ENCODE measurements at regions not wholly inside any gene's neighbourhood (a gene's known extent, or its start where the extent isn't known, plus 50 kb on each side); places are given as distances from the start of the nearest gene placed in this dataset.

- Mint-ChIP-seq H3K36me3 (ENCODE audit: unreplicated experiment) (no peaks in the 10 kb centered on the region), H3K27me3 (ENCODE audit: unreplicated experiment) (no peaks in the 10 kb centered on the region), H3K27ac (ENCODE audit: unreplicated experiment) (no peak overlapping the region), H3K4me1 (ENCODE audit: unreplicated experiment) (peaks cover 14% of the 10 kb centered on the region), H3K4me3 (ENCODE audit: unreplicated experiment) (no peak overlapping the region), H3K9me3 (ENCODE audit: unreplicated experiment) (no peaks in the 10 kb centered on the region)
- DNase-seq (ENCODE audit: extremely low spot score, unreplicated experiment): no peak
- TF ChIP-seq CTCF (IDR thresholded peaks at IDR 0.05): no peak
Measured at GRCh38 chr13:39963612-39964011, 308.1 kb downstream of the COG6 start.

DNA sequence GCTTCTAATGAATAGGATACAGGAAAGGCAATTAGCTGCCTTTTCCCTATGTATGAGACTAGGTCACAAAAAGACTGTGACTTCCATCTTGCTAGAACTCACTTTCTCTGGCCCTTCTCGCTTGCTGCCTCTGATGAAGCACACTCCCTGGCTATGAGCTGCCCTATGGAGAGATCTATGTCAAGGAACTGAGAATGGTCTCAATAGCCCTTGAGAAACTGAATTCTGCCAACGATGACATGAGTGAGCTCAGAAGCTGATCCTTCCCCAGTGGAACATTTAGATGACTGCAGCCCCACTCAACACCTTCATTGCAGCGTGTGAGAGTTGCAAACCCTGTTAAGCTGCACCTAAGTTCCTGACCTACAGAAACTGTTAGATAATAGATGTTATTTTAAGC, 309.8 kb downstream of the COG6 start:
- Mint-ChIP-seq H3K27me3 (ENCODE audit: unreplicated experiment) (no peaks in the 10 kb centered on the region), H3K4me3 (ENCODE audit: unreplicated experiment) (no peak overlapping the region), H3K36me3 (ENCODE audit: unreplicated experiment) (no peaks in the 10 kb centered on the region), H3K9me3 (ENCODE audit: unreplicated experiment) (no peaks in the 10 kb centered on the region), H3K27ac (ENCODE audit: unreplicated experiment) (no peak overlapping the region), H3K4me1 (ENCODE audit: unreplicated experiment) (peaks cover 14% of the 10 kb centered on the region)
- no peak for TF ChIP-seq CTCF (IDR thresholded peaks at IDR 0.05)
- DNase-seq (ENCODE audit: extremely low spot score, unreplicated experiment): no peak

- H3K4me1 Mint-ChIP-seq (ENCODE audit: unreplicated experiment): peaks cover 4% of the 10 kb centered on the region
- no peaks in the 10 kb centered on the region for H3K27me3 Mint-ChIP-seq (ENCODE audit: unreplicated experiment)
- H3K9me3 Mint-ChIP-seq (ENCODE audit: unreplicated experiment): no peaks in the 10 kb centered on the region
- no peak overlapping the region for H3K4me3 Mint-ChIP-seq (ENCODE audit: unreplicated experiment)
- H3K36me3 Mint-ChIP-seq (ENCODE audit: unreplicated experiment): no peaks in the 10 kb centered on the region
- H3K27ac Mint-ChIP-seq (ENCODE audit: unreplicated experiment): no peak overlapping the region
- DNase-seq (ENCODE audit: extremely low spot score, unreplicated experiment): no peak
- no peak for TF ChIP-seq CTCF (IDR thresholded peaks at IDR 0.05)
Measured at GRCh38 chr13:39967199-39967959, 311.9 kb downstream of the COG6 start.

DNA sequence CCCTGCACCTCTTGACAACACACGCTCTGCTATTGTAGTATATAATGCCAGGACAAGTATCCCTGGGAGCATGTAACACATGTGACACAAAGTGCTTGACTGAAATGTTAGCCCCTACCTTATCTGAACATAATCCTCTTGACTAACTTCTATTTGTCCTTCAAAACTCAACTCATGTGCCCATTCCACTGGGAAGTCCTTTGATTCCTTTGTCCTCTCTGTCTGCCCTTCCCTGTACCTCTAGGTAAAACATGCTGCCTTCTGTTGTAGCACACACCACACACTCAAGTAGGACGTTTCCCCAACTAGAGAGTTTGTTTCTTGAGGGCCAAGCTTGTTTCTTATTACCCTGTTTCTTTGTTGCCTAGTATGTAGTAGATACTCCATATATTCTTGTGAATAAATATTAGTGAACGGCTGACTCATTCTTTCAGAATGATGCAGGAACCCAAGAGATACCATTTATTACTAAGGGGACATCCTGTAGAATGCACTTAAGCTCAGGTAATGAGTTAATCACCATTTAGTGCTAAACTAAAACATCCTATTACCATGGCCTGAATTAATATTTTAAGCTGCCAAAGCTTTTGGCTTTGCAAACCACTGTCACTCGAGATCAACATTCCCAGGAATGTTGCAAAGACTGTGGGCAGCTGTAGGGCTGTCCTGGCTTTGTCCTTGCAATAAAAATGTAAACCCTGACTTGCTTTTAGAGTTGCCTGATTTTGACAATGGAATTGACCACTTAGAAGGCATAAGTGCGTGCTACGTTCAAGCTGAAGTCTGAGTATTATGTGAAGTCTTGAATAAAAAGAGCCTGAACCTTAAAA, 313.4 kb downstream of the COG6 start:
- TF ChIP-seq CTCF (IDR thresholded peaks at IDR 0.05): no peak
- no peak for DNase-seq (ENCODE audit: extremely low spot score, unreplicated experiment)
- H3K27ac Mint-ChIP-seq (ENCODE audit: unreplicated experiment): no peak overlapping the region
- H3K4me3 Mint-ChIP-seq (ENCODE audit: unreplicated experiment): no peak overlapping the region
- no peaks in the 10 kb centered on the region for H3K27me3 Mint-ChIP-seq (ENCODE audit: unreplicated experiment)
- no peaks in the 10 kb centered on the region for H3K9me3 Mint-ChIP-seq (ENCODE audit: unreplicated experiment)
- H3K4me1 Mint-ChIP-seq (ENCODE audit: unreplicated experiment): no peaks in the 10 kb centered on the region
- no peaks in the 10 kb centered on the region for H3K36me3 Mint-ChIP-seq (ENCODE audit: unreplicated experiment)

GRCh38 chr13:39970177-39970846, 314.9 kb downstream of the COG6 start:
- Mint-ChIP-seq H3K36me3 (ENCODE audit: unreplicated experiment) (no peaks in the 10 kb centered on the region), H3K9me3 (ENCODE audit: unreplicated experiment) (no peaks in the 10 kb centered on the region), H3K4me1 (ENCODE audit: unreplicated experiment) (no peaks in the 10 kb centered on the region), H3K4me3 (ENCODE audit: unreplicated experiment) (no peak overlapping the region), H3K27me3 (ENCODE audit: unreplicated experiment) (peaks cover 2% of the 10 kb centered on the region), H3K27ac (ENCODE audit: unreplicated experiment) (no peak overlapping the region)
- DNase-seq (ENCODE audit: extremely low spot score, unreplicated experiment): no peak
- TF ChIP-seq CTCF (IDR thresholded peaks at IDR 0.05): no peak
